RCC 7860 (cell line): ENCODE measurements at regions not wholly inside any gene's neighbourhood (a gene's known extent, or its start where the extent isn't known, plus 50 kb on each side); places are given as distances from the start of the nearest gene placed in this dataset.
"Not testable (repeated sequence)": the region's sequence is repeated elsewhere in the genome, so short reads cannot be mapped to it uniquely, and the experiment has no call there.

Experiments used
- DNase-seq: peaks from one replicate; pipeline ENCODE4 v3.0.0-alpha.2; 2015; ENCODE audit warnings: low spot score
- FAIRE-seq: peaks from 2 replicates; lab custom pipeline; 2012; peaks lifted over from hg19 to GRCh38; lab: Jason Lieb, UNC

DNA sequence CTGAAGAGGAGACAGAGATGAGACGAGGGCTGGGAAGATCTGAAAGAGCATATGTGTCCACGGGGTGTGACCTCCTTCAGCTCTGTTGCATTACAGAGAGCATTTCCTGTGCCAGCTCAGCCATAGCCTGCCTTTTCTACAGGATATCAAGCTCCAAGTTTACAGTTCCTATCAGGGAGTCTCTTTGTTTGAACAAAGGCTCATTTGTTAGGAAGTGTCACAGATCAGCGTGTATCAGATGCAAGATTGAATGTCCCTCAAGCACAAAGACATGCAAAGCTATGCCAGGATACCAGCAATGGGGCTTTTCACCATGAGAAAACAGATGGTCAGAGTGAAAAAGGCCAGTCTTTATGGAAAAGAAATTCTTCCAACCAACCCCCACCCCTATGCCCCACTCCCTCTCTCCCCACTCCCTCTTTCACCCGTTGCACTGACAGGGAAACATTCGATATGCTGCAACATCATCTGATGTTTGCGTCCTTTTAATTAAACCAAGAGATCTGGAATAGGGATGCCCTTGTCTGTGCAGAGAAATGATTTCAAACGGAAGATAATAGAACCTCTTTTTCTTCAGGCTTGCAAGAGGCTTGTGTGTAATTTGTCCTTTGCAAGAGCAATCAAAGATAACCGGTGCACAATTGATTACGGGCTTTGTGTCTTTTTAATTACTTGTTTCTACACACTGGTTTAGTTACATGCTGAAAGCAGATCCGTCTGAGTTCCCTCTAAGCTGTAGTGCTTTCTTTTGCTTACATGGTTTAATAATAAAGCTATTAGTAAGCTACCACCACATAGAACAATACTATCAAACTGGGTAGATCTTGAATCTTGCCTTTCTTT is 263.1 kb upstream of the RGMB start:
- FAIRE-seq (no peak), DNase-seq (no peak)

DNA sequence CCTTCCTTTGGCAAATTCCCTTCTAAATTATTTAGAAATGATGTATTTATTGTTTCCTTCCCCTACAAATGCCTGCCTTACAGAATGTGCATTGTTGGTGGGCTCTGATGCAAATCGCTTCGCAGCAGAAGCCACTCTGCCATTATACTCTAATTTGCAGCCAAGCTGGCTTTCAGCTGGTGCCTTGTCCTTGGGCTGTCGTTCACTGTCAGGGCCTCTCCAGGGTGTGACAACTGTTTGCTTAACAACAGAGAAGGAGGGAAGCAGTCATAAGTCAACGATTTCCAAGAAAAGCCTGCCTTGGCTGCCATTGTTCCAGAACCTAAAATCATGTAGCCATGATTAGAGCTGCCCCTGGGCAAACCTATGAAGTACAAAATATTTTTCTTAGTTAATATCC is 260.1 kb upstream of the RGMB start:
- DNase-seq: no peak
- FAIRE-seq: no peak

GRCh38 chr5:98514215-98514614 is 259.2 kb upstream of the RGMB start:
- no peak for FAIRE-seq

GRCh38 chr5:98516701-98517100 is 256.8 kb upstream of the RGMB start:
- DNase-seq: no peak
- FAIRE-seq: no peak

More at GRCh38 chr5:98514215-98514614, 259.2 kb upstream of the RGMB start:
- no peak for DNase-seq

DNA sequence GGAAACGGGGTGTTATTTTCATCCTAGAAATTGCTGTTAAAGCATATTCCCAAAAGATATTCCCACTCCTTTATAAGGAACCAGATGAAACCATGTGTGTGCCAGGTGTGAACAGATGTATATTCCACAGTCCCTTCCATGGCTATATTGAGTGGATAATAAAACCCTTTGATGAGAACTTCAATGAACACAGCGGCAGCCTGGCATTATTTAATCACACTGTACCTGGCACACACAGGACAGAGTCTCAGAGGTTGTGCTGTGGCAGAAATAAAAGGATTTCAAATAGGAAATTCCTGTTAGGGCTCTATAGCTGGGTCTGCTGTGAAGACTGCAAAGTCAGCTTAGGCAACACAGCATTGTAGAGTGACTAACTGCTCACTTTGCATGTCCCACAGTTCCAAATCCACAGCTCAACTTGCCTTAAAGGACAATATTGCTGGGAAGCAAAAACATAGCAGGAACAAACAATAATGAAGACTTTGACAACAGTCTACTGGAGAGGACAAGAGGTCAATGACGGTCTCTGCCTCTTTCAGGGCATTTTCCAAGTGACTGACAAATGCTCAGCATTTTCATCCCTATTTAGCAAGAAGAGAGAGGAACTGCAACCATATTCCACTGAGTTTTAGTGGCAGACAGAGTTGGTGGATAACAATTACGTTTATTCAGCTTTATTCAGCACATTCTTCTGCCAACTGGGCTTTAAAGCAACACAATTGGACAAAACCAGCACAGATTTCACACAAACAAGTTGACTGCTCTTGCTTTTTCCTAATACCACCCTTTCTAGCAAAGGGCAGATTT is 255.7 kb upstream of the RGMB start:
- DNase-seq (no peak), FAIRE-seq (no peak)

DNA sequence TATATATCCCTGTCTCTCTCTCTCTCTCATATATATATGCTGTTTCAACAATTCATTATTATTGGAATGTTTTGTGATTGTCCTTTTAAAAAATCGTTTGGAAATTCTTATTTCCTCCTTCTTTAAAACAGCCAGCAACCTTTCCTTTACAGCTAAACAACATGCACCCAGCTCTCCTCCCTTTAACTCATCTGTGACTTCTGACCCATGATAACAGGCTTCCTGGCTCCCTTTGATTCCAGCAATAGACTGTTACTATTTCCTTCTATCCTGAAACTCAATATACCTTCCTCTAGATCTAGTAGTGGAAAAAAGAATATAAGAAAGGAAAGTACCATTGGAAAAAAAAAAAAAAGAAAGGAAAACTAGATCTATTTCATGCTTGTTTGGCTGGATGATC is 254.7 kb upstream of the RGMB start:
- DNase-seq (no peak), FAIRE-seq (no peak)

GRCh38 chr5:98519571-98519970 is 253.9 kb upstream of the RGMB start:
- DNase-seq (no peak), FAIRE-seq (no peak)

- FAIRE-seq (no peak), DNase-seq (no peak)
Measured at GRCh38 chr5:98521821-98522220, 251.6 kb upstream of the RGMB start.

DNA sequence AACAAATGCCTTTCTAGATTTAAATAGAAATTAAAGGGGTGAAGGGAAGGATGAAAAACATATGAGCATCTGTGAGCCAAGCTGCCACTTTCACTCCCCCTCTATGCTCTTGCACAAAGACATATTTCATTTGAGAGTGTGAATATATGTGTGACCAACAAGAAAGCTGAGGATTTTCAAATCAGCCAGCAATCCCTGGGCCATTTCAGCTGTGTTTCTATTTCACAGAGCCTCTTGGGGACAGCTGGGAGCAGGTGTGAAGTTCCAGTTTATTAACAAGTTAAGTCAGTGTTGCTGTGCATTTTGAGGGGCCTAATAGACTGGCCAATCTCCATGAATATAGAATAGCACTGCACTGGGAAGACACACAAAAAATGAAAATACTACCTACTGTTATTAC is 248.7 kb upstream of the RGMB start:
- FAIRE-seq: no peak
- DNase-seq: no peak

GRCh38 chr5:98527846-98528245 is 245.6 kb upstream of the RGMB start:
- DNase-seq (no peak), FAIRE-seq (no peak)

- DNase-seq (no peak), FAIRE-seq (no peak)
Measured at GRCh38 chr5:98529321-98529720, 244.1 kb upstream of the RGMB start.

GRCh38 chr5:98530224-98530623 is 243.2 kb upstream of the RGMB start:
- FAIRE-seq (no peak), DNase-seq (no peak)

- no peak for DNase-seq
- no peak for FAIRE-seq
Measured at GRCh38 chr5:98535901-98536300, 237.6 kb upstream of the RGMB start.

- FAIRE-seq (no peak), DNase-seq (no peak)
Measured at GRCh38 chr5:98540056-98540455, 233.4 kb upstream of the RGMB start.

DNA sequence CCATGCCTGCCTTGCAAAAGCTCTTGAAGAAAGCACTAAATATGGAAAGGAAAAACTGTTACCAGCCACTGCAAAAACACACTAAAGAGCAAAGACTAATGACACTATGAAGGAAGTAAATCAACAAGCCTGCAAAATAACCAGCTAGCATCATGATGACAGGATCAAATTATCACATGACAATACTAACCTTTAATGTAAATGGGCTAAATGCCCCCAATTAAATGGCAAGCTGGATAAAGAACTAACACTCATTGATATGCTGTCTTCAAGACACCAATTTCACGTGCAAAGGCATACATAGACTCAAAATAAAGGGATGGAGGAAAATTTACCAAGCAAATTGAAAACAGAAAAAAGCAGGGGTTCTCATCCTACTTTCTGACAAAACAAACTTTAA is 231.8 kb upstream of the RGMB start:
- DNase-seq (no peak), FAIRE-seq (no peak)

DNA sequence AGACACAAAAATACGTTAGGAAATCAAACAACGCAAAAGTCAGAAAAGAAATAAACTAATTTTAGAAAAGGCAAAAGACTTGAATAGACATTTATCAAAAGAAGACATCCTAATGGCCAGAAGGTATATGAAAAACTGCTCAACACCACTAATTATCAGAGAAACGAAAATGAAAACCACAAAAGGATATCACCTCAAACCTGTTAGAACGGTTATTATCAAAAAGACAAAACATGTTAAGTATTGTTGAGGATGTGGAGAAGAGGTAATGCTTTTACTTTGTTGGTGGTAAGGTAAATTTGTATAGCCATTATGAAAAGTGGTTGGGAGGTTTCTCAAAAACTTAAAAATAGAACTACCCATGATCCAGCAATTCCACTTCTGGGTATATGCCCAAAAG is 230.0 kb upstream of the RGMB start:
- DNase-seq: no peak

GRCh38 chr5:98546924-98547323 is 226.5 kb upstream of the RGMB start:
- not testable (repeated sequence) for FAIRE-seq, DNase-seq

More for the DNA sequence above, 230.0 kb upstream of the RGMB start:
- no peak for FAIRE-seq

DNA sequence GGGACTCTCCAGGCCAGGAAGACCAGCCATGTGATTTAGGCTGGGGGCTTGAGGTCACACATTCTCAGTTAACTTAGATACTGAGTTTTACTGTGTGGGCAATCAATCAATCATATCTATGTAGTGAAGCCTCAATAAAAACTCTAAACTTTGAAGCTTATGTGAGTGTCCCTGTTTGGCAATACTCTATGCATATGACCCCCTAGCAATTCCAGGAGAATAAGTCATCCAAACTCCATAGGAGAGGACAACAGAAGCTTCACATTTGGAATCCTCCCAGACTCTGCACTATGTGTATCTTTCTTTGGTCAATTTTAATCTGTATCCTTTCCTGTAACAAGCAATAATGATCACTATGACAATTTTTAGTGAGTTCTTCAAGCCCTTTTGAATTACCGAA is 216.8 kb upstream of the RGMB start:
- FAIRE-seq (no peak), DNase-seq (no peak)

- DNase-seq (no peak), FAIRE-seq (no peak)
Measured at GRCh38 chr5:98557916-98558315, 215.5 kb upstream of the RGMB start.

GRCh38 chr5:98563885-98564653 is 209.4 kb upstream of the RGMB start:
- no peak for FAIRE-seq
- no peak for DNase-seq

DNA sequence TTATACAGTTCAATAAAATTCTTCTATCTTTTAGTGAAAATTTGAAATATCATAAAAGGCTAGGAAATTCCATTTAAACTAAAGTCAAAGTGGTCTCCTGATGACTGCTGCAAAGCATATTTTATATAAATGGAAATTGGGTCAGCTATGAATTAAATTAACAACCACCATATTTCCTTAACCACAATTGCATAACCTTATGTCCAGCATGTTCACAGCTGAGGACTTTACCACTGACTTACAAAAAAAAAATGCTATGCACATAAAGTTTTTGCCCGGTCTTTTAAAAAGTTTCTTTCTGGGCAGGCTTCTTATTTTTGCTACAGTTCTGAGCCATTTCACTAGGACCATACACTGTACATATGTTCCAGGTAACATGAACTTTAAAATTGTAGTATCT is 208.6 kb upstream of the RGMB start:
- FAIRE-seq (no peak), DNase-seq (no peak)
